A549 (cell line): ENCODE measurements at regions not wholly inside any gene's neighbourhood (a gene's known extent, or its start where the extent isn't known, plus 50 kb on each side); places are given as distances from the start of the nearest gene placed in this dataset.

Source experiments
- ATAC-seq, 2 experiments: fragments of 200-7000 bp in 1 of 2; fragments of >200 bp in 1 of 2; cut with Nextera tagmentation in 1 of 2; cut with Tn5 transposase in 1 of 2; 3 replicates each; pipeline versions ENCODE4 v1.8.0 to v1.9.1; 2018 to 2020; ENCODE audit warnings: mild to moderate bottlenecking in 1 of 2, moderate library complexity in 1 of 2
- CTCF ChIA-PET: fragments of 300-600 bp; sonication (Branson Sonifier 250); formaldehyde crosslinking; extraction: SDS; loops from one replicate; lab custom pipeline; 2021; ENCODE audit warnings: antibody characterized with exemption, inconsistent platforms; lab: Yijun Ruan, JAX
- POLR2A ChIA-PET: fragments of 350-600 bp; formaldehyde crosslinking; extraction: SDS; loops from one replicate; lab custom pipeline; 2021; ENCODE audit warnings: antibody characterized with exemption, inconsistent platforms; lab: Yijun Ruan, JAX
- DNase-seq, 2 experiments: peaks; one replicate each; pipeline versions ENCODE4 v3.0.0 to v3.0.0-alpha.2; 2011 to 2016; ENCODE audit warnings: low read depth in 1 of 2, low spot score in 1 of 2
- FAIRE-seq: peaks from 2 replicates; lab custom pipeline; 2011; peaks lifted over from hg19 to GRCh38; lab: Jason Lieb, UNC
- H3K27ac ChIP-seq, 2 experiments: fragments of >200 bp; sonication (Bioruptor Twin); formaldehyde crosslinking; 3 replicates each; pipeline ENCODE4 v1.5.1; 2016 to 2017
- H3K4me1 ChIP-seq: fragments of >200 bp; sonication (Bioruptor Twin); formaldehyde crosslinking; 3 replicates; pipeline ENCODE4 v1.6.1; 2016
- H3K4me2 ChIP-seq: fragments of >200 bp; sonication (Bioruptor Twin); formaldehyde crosslinking; 3 replicates; pipeline ENCODE4 v1.6.1; 2016
- H3K4me3 ChIP-seq: fragments of >200 bp; sonication (Bioruptor Twin); formaldehyde crosslinking; 3 replicates; pipeline ENCODE4 v1.5.1; 2016
- H3K9me3 ChIP-seq: fragments of >200 bp; sonication (Bioruptor Twin); formaldehyde crosslinking; 3 replicates; pipeline ENCODE4 v1.6.1; 2016
- BCL3 ChIP-seq: fragments of >200 bp; sonication (Bioruptor Twin); formaldehyde crosslinking; IDR thresholded peaks from 3 replicates; pipeline ENCODE4 v1.6.1; 2016
- CBX2 ChIP-seq: fragments of 200-600 bp; sonication (generic); IDR thresholded peaks from 2 replicates; pipeline ENCODE4 v1.6.1; 2016; ENCODE audit warnings: low read depth, mild to moderate bottlenecking, borderline replicate concordance
- CHD4 ChIP-seq: fragments of 200-600 bp; sonication (generic); IDR thresholded peaks from 2 replicates; pipeline ENCODE4 v1.6.1; 2016; ENCODE audit warnings: antibody characterized with exemption, mild to moderate bottlenecking, borderline replicate concordance
- HEYL ChIP-seq: fragments of 250-450 bp; sonication (Bioruptor Pico); IDR thresholded peaks from 2 replicates; pipeline ENCODE4 v1.8.0; 2021; ENCODE audit warnings: mild to moderate bottlenecking, moderate library complexity
- HOXA7 ChIP-seq: fragments of 250-450 bp; sonication (Bioruptor Pico); IDR thresholded peaks from 2 replicates; pipeline ENCODE4 v1.5.0; 2020; ENCODE audit warnings: mild to moderate bottlenecking, moderate library complexity
- KDM1A ChIP-seq: fragments of 200-600 bp; sonication (generic); IDR thresholded peaks from 2 replicates; pipeline ENCODE4 v1.6.1; 2016; ENCODE audit warnings: low read depth, mild to moderate bottlenecking
- MAFK ChIP-seq: fragments of 450-650 bp; IDR thresholded peaks from 2 replicates; pipeline ENCODE4 v1.6.1; 2014; ENCODE audit not compliant: partially characterized antibody
- NFE2L2 ChIP-seq: fragments of 150-350 bp; conservative IDR thresholded peaks from 2 replicates; pipeline ENCODE4 v1.6.1; 2014; ENCODE audit warnings: low read length
- PHF8 ChIP-seq: fragments of 200-600 bp; sonication (generic); IDR thresholded peaks from 2 replicates; pipeline ENCODE4 v1.6.1; 2016; ENCODE audit warnings: low read depth, mild to moderate bottlenecking, antibody characterized with exemption, moderate library complexity, borderline replicate concordance
- RAD21 ChIP-seq, 2 experiments: fragments of >200 bp in 1 of 2; sonication (Bioruptor Twin) in 1 of 2; formaldehyde crosslinking in 1 of 2; IDR thresholded peaks in 1 of 2; conservative IDR thresholded peaks in 1 of 2; 2 replicates in 1 of 2; 3 replicates in 1 of 2; pipeline ENCODE4 v1.6.1; 2012 to 2018; ENCODE audit warnings: inconsistent platforms in 1 of 2
- RARB ChIP-seq: fragments of 250-450 bp; sonication (Bioruptor Pico); IDR thresholded peaks from 2 replicates; pipeline ENCODE4 v1.8.0; 2021; ENCODE audit warnings: mild to moderate bottlenecking, moderate library complexity
- ZFP36 ChIP-seq: fragments of 450-650 bp; IDR thresholded peaks from 2 replicates; pipeline ENCODE4 v1.6.1; 2014; ENCODE audit warnings: borderline replicate concordance; ENCODE audit not compliant: partially characterized antibody
- WGBS: methylation state at CpG from one replicate; pipeline ENCODE4 v1.1.6; 2017; ENCODE audit errors: missing lambda C conversion rate; 5-methylcytosine and 5-hydroxymethylcytosine counted together
- TF ChIP-seq, protein P1 (sequence below): fragments of 250-450 bp; sonication (Bioruptor Pico); IDR thresholded peaks from 2 replicates; pipeline ENCODE4 v1.5.0; 2020; ENCODE audit warnings: low read depth, mild to moderate bottlenecking, moderate library complexity
- TF ChIP-seq, protein P2 (sequence below): fragments of 250-450 bp; sonication (Bioruptor Pico); IDR thresholded peaks from 2 replicates; pipeline ENCODE4 v1.5.0; 2021; ENCODE audit warnings: mild to moderate bottlenecking, moderate library complexity, borderline replicate concordance
- TF ChIP-seq, protein P3 (sequence below): IDR thresholded peaks from 2 replicates; pipeline ENCODE4 v1.6.1; 2012

- 24% methylated on average over 3 of the region's 3 CpGs for WGBS
- Histone ChIP-seq H3K4me1 (no peaks in the 10 kb centered on the region), H3K9me3 (no peaks in the 10 kb centered on the region), H3K27ac (no peak overlapping the region), H3K4me3 (no peak overlapping the region), H3K4me2 (no peak overlapping the region)
- ChIA-PET POLR2A (no interaction called here), CTCF (interaction anchor here (0.6 kb wide), 1 partner anchor 46 kb away, joined by 3 read pairs; no protein-coding TSS in a partner anchor)
- FAIRE-seq (no peak), ATAC-seq (no peak), DNase-seq (no peak)
- TF ChIP-seq RAD21 (conservative IDR thresholded peaks at IDR 0.05 in 1 of 2, IDR thresholded peaks at IDR 0.05 in 1 of 2): peak in 1 of 2 experiments; percentile 20; a peak in 1 of 5 replicates
- TF ChIP-seq, protein P1, sequence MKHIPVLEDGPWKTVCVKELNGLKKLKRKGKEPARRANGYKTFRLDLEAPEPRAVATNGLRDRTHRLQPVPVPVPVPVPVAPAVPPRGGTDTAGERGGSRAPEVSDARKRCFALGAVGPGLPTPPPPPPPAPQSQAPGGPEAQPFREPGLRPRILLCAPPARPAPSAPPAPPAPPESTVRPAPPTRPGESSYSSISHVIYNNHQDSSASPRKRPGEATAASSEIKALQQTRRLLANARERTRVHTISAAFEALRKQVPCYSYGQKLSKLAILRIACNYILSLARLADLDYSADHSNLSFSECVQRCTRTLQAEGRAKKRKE (CRISPR knock-in tag): no peak
Measured at GRCh38 chr3:25904206-25904605, 114.3 kb downstream of the OXSM start.

DNA sequence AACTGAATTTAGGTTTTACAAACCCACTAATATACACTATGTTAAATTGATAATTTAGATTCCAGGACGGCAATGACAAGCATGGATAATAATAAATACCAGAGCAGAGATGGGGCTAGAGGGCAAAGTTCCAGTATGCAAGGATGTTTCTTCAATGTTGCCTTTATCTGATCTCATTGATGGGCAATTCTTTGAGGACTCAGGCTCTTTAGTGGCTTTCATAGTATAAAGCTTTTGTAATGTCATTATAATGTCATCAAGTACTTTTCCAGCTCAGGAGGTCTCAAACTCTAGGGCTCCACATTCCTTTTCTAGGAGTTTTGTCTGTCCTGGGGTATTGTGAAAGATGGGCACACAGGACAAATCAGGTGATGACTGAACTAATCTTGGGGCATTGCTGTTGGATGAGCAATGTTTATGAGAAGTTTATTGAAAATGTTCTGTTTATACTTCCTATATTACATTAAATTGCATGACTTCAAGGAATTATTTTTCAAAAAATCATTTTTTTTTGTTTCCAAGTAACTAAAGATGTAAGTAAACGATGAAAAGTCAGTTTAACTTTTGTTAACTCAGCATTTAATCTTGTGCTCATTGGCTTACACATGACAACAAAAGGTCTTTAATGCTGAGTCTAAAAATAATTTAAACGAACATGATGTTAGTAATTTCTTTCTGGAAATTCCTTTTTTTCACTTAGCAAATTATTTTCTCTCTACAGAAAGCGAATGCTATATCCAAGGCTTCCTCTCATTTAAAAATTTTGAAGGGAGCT is 116.4 kb downstream of the OXSM start:
- H3K27ac ChIP-seq: no peak overlapping the region
- no peak overlapping the region for H3K4me2 ChIP-seq
- no peak overlapping the region for H3K4me3 ChIP-seq
- no peak for DNase-seq
- CTCF ChIA-PET: interaction anchor here (0.6 to 3.2 kb wide), 3 partner anchors 10 to 258 kb away, joined by 3 to 8 read pairs (median 4); no protein-coding TSS in a partner anchor
- ATAC-seq: no peak
- TF ChIP-seq RARB (CRISPR knock-in tag) (no peak), MAFK (peak; percentile 83)
- H3K4me1 ChIP-seq: no peaks in the 10 kb centered on the region
- no peaks in the 10 kb centered on the region for H3K9me3 ChIP-seq
- POLR2A ChIA-PET: no interaction called here
- no peak for FAIRE-seq
- WGBS: 3% methylated on average over 4 of the region's 4 CpGs

GRCh38 chr3:25907081-25907480 is 117.2 kb downstream of the OXSM start:
- no peaks in the 10 kb centered on the region for H3K4me1 ChIP-seq
- no peak overlapping the region for H3K27ac ChIP-seq
- no peak for ATAC-seq
- ChIA-PET POLR2A (no interaction called here), CTCF (interaction anchor here (0.6 to 3.2 kb wide), 3 partner anchors 11 to 259 kb away, joined by 3 to 8 read pairs (median 4); no protein-coding TSS in a partner anchor)
- WGBS: 5% methylated on average over 2 of the region's 2 CpGs
- H3K4me2 ChIP-seq: no peak overlapping the region
- H3K4me3 ChIP-seq: no peak overlapping the region
- TF ChIP-seq CBX2: no peak
- TF ChIP-seq KDM1A: no peak
- TF ChIP-seq HOXA7 (CRISPR knock-in tag): no peak
- no peak for TF ChIP-seq HEYL
- TF ChIP-seq, protein P2, sequence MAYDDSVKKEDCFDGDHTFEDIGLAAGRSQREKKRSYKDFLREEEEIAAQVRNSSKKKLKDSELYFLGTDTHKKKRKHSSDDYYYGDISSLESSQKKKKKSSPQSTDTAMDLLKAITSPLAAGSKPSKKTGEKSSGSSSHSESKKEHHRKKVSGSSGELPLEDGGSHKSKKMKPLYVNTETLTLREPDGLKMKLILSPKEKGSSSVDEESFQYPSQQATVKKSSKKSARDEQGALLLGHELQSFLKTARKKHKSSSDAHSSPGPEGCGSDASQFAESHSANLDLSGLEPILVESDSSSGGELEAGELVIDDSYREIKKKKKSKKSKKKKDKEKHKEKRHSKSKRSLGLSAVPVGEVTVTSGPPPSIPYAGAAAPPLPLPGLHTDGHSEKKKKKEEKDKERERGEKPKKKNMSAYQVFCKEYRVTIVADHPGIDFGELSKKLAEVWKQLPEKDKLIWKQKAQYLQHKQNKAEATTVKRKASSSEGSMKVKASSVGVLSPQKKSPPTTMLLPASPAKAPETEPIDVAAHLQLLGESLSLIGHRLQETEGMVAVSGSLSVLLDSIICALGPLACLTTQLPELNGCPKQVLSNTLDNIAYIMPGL (CRISPR knock-in tag): no peak
- TF ChIP-seq ZFP36: no peak
- TF ChIP-seq, protein P3, sequence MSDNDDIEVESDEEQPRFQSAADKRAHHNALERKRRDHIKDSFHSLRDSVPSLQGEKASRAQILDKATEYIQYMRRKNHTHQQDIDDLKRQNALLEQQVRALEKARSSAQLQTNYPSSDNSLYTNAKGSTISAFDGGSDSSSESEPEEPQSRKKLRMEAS: no peak
- DNase-seq: no peak
- no peak for FAIRE-seq
- H3K9me3 ChIP-seq: no peaks in the 10 kb centered on the region

GRCh38 chr3:25910105-25910504 is 120.2 kb downstream of the OXSM start:
- TF ChIP-seq CBX2 (no peak), NFE2L2 (no peak), MAFK (no peak), PHF8 (no peak), BCL3 (no peak), CHD4 (no peak)
- H3K4me3 ChIP-seq: no peak overlapping the region
- DNase-seq: no peak
- ChIA-PET POLR2A (no interaction called here), CTCF (interaction anchor here (0.6 to 1.5 kb wide), 3 partner anchors 9 to 1810 kb away, joined by 3 to 4 read pairs (median 3); no protein-coding TSS in a partner anchor)
- H3K4me2 ChIP-seq: no peak overlapping the region
- 2% methylated on average over 2 of the region's 2 CpGs for WGBS
- no peaks in the 10 kb centered on the region for H3K4me1 ChIP-seq
- no peaks in the 10 kb centered on the region for H3K9me3 ChIP-seq
- ATAC-seq: no peak
- FAIRE-seq: no peak
- H3K27ac ChIP-seq: no peak overlapping the region
